Tibial artery (tissue), 4 donors: ENCODE measurements at regions not wholly inside any gene's neighbourhood (a gene's known extent, or its start where the extent isn't known, plus 50 kb on each side); places are given as distances from the start of the nearest gene placed in this dataset.

Experiments used
- DNase-seq, 2 donors: peaks; one replicate each; pipeline ENCODE4 v3.0.0-alpha.2; 2019
- H3K27ac ChIP-seq, 2 donors: fragments of 200-600 bp; sonication (generic) in 1 of 2; 1 replicate in 1 of 2; 2 replicates in 1 of 2; pipeline ENCODE4 v1.5.1; 2018 to 2019; ENCODE audit warnings: mild to moderate bottlenecking in 1 of 2
- H3K27me3 ChIP-seq, 2 donors: fragments of 200-600 bp; sonication (generic) in 1 of 2; one replicate each; pipeline versions ENCODE4 v1.5.1 to v1.6.0; 2016 to 2019
- H3K36me3 ChIP-seq, 3 donors: fragments of 200-600 bp; sonication (generic) in 2 of 3; one replicate each; pipeline ENCODE4 v1.5.1; 2016 to 2019; ENCODE audit warnings: mild to moderate bottlenecking in 2 of 3
- H3K4me1 ChIP-seq, 4 donors: fragments of 200-600 bp; sonication (generic) in 2 of 4; 1 replicate in 3 of 4; 2 replicates in 1 of 4; pipeline ENCODE4 v1.5.1; 2016 to 2019
- H3K4me3 ChIP-seq, 2 donors: fragments of 200-600 bp; sonication (generic) in 1 of 2; 1 replicate in 1 of 2; 2 replicates in 1 of 2; pipeline ENCODE4 v1.5.1; 2018 to 2019; ENCODE audit warnings: mild to moderate bottlenecking in 2 of 2
- H3K9me3 ChIP-seq, 3 donors: fragments of 200-600 bp; sonication (generic) in 1 of 3; one replicate each; pipeline ENCODE4 v1.5.1; 2016 to 2019
- CTCF ChIP-seq, 2 experiments: fragments of 200-600 bp in 1 of 2; fragments of 450-650 bp in 1 of 2; IDR thresholded peaks; one replicate each; pipeline ENCODE4 v1.5.1; 2017 to 2019; ENCODE audit warnings: antibody characterized with exemption in 2 of 2, mild to moderate bottlenecking in 1 of 2, moderate library complexity in 1 of 2
- intact Hi-C: fragments of 100-400 bp; cut with DNase I; formaldehyde crosslinking; loops from one replicate; pipeline ENCODE4 v1.15.0; 2023; ENCODE audit warnings: low total_unique reads

- Histone ChIP-seq H3K9me3 (no peaks in the 10 kb centered on the region), H3K27me3 (no peaks in the 10 kb centered on the region), H3K27ac (no peak overlapping the region), H3K4me3 (no peak overlapping the region), H3K36me3 (no peaks in the 10 kb centered on the region), H3K4me1 (no peaks in the 10 kb centered on the region)
- no peak for TF ChIP-seq CTCF (IDR thresholded peaks at IDR 0.05)
- DNase-seq: no peak
- intact Hi-C loops: no loop called here
These were observed 58.5 kb upstream of the NTM start for GRCh38 chr11:131311776-131312514.
